Natural killer cell (primary cell): ENCODE measurements at regions not wholly inside any gene's neighbourhood (a gene's known extent, or its start where the extent isn't known, plus 50 kb on each side); places are given as distances from the start of the nearest gene placed in this dataset.

Source experiments
- ATAC-seq, 3 donors: fragments of 150-1000 bp in 2 of 3; fragments of 200-7000 bp in 1 of 3; cut with Tn5 transposase; 1 replicate in 1 of 3; 2 replicates in 2 of 3; pipeline ENCODE4 v1.10.0; 2021; ENCODE audit warnings: mild to moderate bottlenecking in 2 of 3, moderate library complexity in 2 of 3
- DNase-seq, 2 donors: peaks; one replicate each; pipeline versions ENCODE4 v3.0.0 to v3.0.0-alpha.2; 2013 to 2021; ENCODE audit warnings: mixed read lengths in 1 of 2
- H3K27ac ChIP-seq: one replicate; pipeline ENCODE4 v1.5.1; 2013; ENCODE audit warnings: mild to moderate bottlenecking, low read length
- H3K27me3 ChIP-seq: one replicate; pipeline ENCODE4 v1.6.1; 2013; ENCODE audit warnings: low read length; ENCODE audit not compliant: control insufficient read depth, insufficient read depth
- H3K36me3 ChIP-seq: one replicate; pipeline ENCODE4 v1.6.1; 2013; ENCODE audit warnings: low read length; ENCODE audit not compliant: control insufficient read depth, insufficient read depth
- H3K4me1 ChIP-seq: one replicate; pipeline ENCODE4 v1.6.1; 2013; ENCODE audit warnings: low read length; ENCODE audit not compliant: control insufficient read depth, insufficient read depth
- H3K4me3 ChIP-seq: one replicate; pipeline ENCODE4 v1.5.1; 2013; ENCODE audit warnings: low read length
- H3K9me3 ChIP-seq: one replicate; pipeline ENCODE4 v1.6.1; 2013; ENCODE audit warnings: low read length; ENCODE audit not compliant: control insufficient read depth, insufficient read depth
- H3K27ac Mint-ChIP-seq, 2 donors: one replicate each; pipeline ENCODE4 v1.8.0; 2022; ENCODE audit warnings: mild to moderate bottlenecking in 2 of 2, mixed read lengths in 2 of 2, moderate library complexity in 1 of 2
- H3K27me3 Mint-ChIP-seq, 2 donors: one replicate each; pipeline ENCODE4 v1.8.0; 2022; ENCODE audit warnings: low read depth in 2 of 2, mixed read lengths in 2 of 2
- H3K36me3 Mint-ChIP-seq: one replicate; pipeline ENCODE4 v1.8.0; 2022; ENCODE audit warnings: mixed read lengths
- H3K4me1 Mint-ChIP-seq, 2 donors: one replicate each; pipeline ENCODE4 v1.8.0; 2022; ENCODE audit warnings: mixed read lengths in 2 of 2
- H3K4me3 Mint-ChIP-seq: one replicate; pipeline ENCODE4 v1.8.0; 2022; ENCODE audit warnings: mild to moderate bottlenecking, moderate library complexity, mixed read lengths
- H3K9me3 Mint-ChIP-seq, 2 donors: one replicate each; pipeline ENCODE4 v1.8.0; 2022; ENCODE audit warnings: mixed read lengths in 2 of 2
- CTCF ChIP-seq: fragments of 200-600 bp; IDR thresholded peaks from one replicate; pipeline ENCODE4 v1.8.0; 2022; ENCODE audit warnings: antibody characterized with exemption
- WGBS: methylation state at CpG from one replicate; pipeline ENCODE4 v1.1.7; 2013; ENCODE audit warnings: missing lambda C conversion rate; ENCODE audit not compliant: insufficient coverage; 5-methylcytosine and 5-hydroxymethylcytosine counted together
- intact Hi-C: fragments of 100-400 bp; cut with micrococcal nuclease; formaldehyde crosslinking; loops from one replicate; pipeline ENCODE4 v1.14.2; 2022

GRCh38 chr3:144437989-144438388 is 466.4 kb downstream of the DIPK2A start:
- 79% methylated on average over 3 of the region's 3 CpGs for WGBS
- no peak for ATAC-seq
- H3K36me3 Mint-ChIP-seq, result no peaks in the 10 kb centered on the region

GRCh38 chr3:144444061-144444460 is 472.4 kb downstream of the DIPK2A start:
- ATAC-seq (no peak), DNase-seq (no peak)
- 100% methylated on average over 2 of the region's 2 CpGs for WGBS
- Histone ChIP-seq H3K27me3 (no peaks in the 10 kb centered on the region), H3K9me3 (no peaks in the 10 kb centered on the region), H3K4me1 (no peaks in the 10 kb centered on the region), H3K4me3 (no peak overlapping the region), H3K27ac (no peak overlapping the region), H3K36me3 (no peaks in the 10 kb centered on the region)
- H3K9me3 Mint-ChIP-seq, result peaks cover 0 to 6% of the 10 kb centered on the region in 2 donors
- H3K36me3 Mint-ChIP-seq, result no peaks in the 10 kb centered on the region
- no peak overlapping the region for H3K27ac Mint-ChIP-seq
- H3K4me1 Mint-ChIP-seq, result no peaks in the 10 kb centered on the region
- no peak for TF ChIP-seq CTCF
- intact Hi-C loops, result no loop called here
- H3K27me3 Mint-ChIP-seq, result no peaks in the 10 kb centered on the region
- H3K4me3 Mint-ChIP-seq, result no peak overlapping the region

More at GRCh38 chr3:144437989-144438388, 466.4 kb downstream of the DIPK2A start:
- no peak overlapping the region for H3K4me3 Mint-ChIP-seq
- no peaks in the 10 kb centered on the region for H3K4me1 Mint-ChIP-seq
- H3K27me3 Mint-ChIP-seq, result no peaks in the 10 kb centered on the region
- no peaks in the 10 kb centered on the region for H3K36me3 ChIP-seq
- peaks cover 3% of the 10 kb centered on the region in 2 donors for H3K9me3 Mint-ChIP-seq
- H3K4me3 ChIP-seq, result no peak overlapping the region
- no peak for TF ChIP-seq CTCF
- no peak overlapping the region for H3K27ac ChIP-seq
- no peaks in the 10 kb centered on the region for H3K9me3 ChIP-seq
- no peak for DNase-seq
- H3K4me1 ChIP-seq, result no peaks in the 10 kb centered on the region
- H3K27me3 ChIP-seq, result no peaks in the 10 kb centered on the region
- intact Hi-C loops, result no loop called here
- no peak overlapping the region for H3K27ac Mint-ChIP-seq

- Histone ChIP-seq H3K27ac (no peak overlapping the region), H3K9me3 (no peaks in the 10 kb centered on the region), H3K36me3 (no peaks in the 10 kb centered on the region), H3K4me1 (no peaks in the 10 kb centered on the region), H3K27me3 (no peaks in the 10 kb centered on the region), H3K4me3 (no peak overlapping the region)
- Mint-ChIP-seq H3K27me3 (no peaks in the 10 kb centered on the region), H3K9me3 (peaks cover 0 to 6% of the 10 kb centered on the region in 2 donors), H3K4me1 (no peaks in the 10 kb centered on the region), H3K4me3 (no peak overlapping the region), H3K27ac (no peak overlapping the region), H3K36me3 (no peaks in the 10 kb centered on the region)
- no peak for TF ChIP-seq CTCF
- intact Hi-C loops, result no loop called here
- ATAC-seq (no peak), DNase-seq (no peak)
- 92% methylated on average over 4 of the region's 4 CpGs for WGBS
Observed at GRCh38 chr3:144444546-144444945, 472.9 kb downstream of the DIPK2A start.

- TF ChIP-seq CTCF, result no peak
- H3K4me1 Mint-ChIP-seq, result no peaks in the 10 kb centered on the region
- no peaks in the 10 kb centered on the region for H3K9me3 ChIP-seq
- DNase-seq (no peak), ATAC-seq (no peak)
- no peaks in the 10 kb centered on the region for H3K27me3 ChIP-seq
- no peak overlapping the region for H3K27ac Mint-ChIP-seq
- H3K36me3 ChIP-seq, result no peaks in the 10 kb centered on the region
- intact Hi-C loops, result no loop called here
- no peaks in the 10 kb centered on the region for H3K4me1 ChIP-seq
- whole genome bisulfite sequencing, result 76% methylated on average over 2 of the region's 5 CpGs
- H3K27me3 Mint-ChIP-seq, result no peaks in the 10 kb centered on the region
- no peak overlapping the region for H3K27ac ChIP-seq
- H3K36me3 Mint-ChIP-seq, result no peaks in the 10 kb centered on the region
- no peak overlapping the region for H3K4me3 ChIP-seq
- H3K9me3 Mint-ChIP-seq, result peaks cover 4 to 8% of the 10 kb centered on the region in 2 donors
- H3K4me3 Mint-ChIP-seq, result no peak overlapping the region
Observed at GRCh38 chr3:144455841-144456440, 484.3 kb downstream of the DIPK2A start.
